ENCODE measurements at regions not wholly inside any gene's neighbourhood (a gene's known extent, or its start where the extent isn't known, plus 50 kb on each side); places are given as distances from the start of the nearest gene placed in this dataset.

DNA sequence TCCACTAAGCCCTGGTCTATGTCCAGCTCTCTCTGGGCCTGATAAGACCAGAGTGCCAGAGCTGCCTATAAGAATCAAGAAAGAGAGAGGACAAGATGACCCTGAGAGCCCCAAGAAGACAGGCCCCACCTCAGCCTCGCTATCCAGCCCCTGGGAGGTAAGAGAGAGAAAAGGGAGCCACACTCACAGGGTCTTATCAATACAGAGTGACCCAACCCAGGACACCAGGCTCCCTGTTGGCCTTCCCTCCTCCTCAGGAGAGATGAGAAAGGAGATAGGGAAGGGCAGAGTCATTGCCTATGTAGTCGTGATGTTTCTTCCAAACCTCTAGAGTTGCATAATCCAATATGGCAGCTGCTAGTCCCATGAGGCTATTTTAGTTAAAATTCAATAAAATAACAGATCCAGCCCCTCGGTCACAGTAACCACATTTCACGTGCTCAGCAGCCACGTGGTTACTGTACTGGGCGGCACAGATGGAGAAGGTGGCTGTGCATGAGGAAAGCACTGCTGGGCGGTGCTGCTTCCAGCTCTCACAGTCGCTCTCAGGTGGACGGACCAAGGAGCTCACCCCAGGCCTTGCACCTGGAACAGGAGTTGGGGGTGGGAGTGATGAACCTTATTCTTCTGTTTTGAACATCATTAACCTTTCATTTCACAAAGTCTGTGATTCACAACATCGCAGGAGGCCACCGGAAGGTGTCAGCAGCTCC, 525.8 kb downstream of the SHQ1 start:
- Histone ChIP-seq H3K9me3 (ENCODE audit: low read length) (no peaks in the 10 kb centered on the region), H3K4me1 (ENCODE audit: insufficient read depth, low read length) (no peaks in the 10 kb centered on the region), H3K36me3 (ENCODE audit: insufficient read depth, low read length) (no peaks in the 10 kb centered on the region), H2AFZ (ENCODE audit: low read depth, low read length) (no peak overlapping the region), H3K4me3 (ENCODE audit: low read length) (no peak overlapping the region), H3K27me3 (ENCODE audit: insufficient read depth, low read length) (peaks cover 3% of the 10 kb centered on the region)

DNA sequence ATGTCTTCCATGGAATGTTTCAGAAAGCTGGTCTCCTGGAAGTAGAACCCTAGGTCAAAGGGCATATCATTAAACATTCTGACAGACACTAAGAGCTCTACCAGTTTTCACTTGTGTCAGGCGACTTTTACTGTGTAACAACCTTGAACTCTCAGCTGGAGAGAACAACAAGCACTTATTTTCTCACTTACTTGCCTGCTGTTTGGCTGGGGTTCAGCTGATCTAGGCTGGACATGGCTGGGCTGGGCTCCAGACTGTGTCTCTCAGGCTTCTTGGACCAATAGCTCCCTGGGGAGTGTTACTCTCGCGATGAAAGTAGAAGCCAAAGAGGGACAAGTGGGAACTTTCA, 527.3 kb downstream of the SHQ1 start:
- no peak overlapping the region for H2AFZ ChIP-seq (ENCODE audit: low read depth, low read length)
- no peaks in the 10 kb centered on the region for H3K4me1 ChIP-seq (ENCODE audit: insufficient read depth, low read length)
- no peaks in the 10 kb centered on the region for H3K9me3 ChIP-seq (ENCODE audit: low read length)
- H3K27me3 ChIP-seq (ENCODE audit: insufficient read depth, low read length), result peaks cover 10% of the 10 kb centered on the region
- no peaks in the 10 kb centered on the region for H3K36me3 ChIP-seq (ENCODE audit: insufficient read depth, low read length)
- H3K4me3 ChIP-seq (ENCODE audit: low read length), result no peak overlapping the region

- no peak overlapping the region for H3K4me3 ChIP-seq (ENCODE audit: low read length)
- H3K36me3 ChIP-seq (ENCODE audit: insufficient read depth, low read length), result no peaks in the 10 kb centered on the region
- no peak overlapping the region for H2AFZ ChIP-seq (ENCODE audit: low read depth, low read length)
- no peaks in the 10 kb centered on the region for H3K9me3 ChIP-seq (ENCODE audit: low read length)
- no peaks in the 10 kb centered on the region for H3K4me1 ChIP-seq (ENCODE audit: insufficient read depth, low read length)
- peaks cover 7% of the 10 kb centered on the region for H3K27me3 ChIP-seq (ENCODE audit: insufficient read depth, low read length)
Measured at GRCh38 chr3:72320095-72320954, 527.9 kb downstream of the SHQ1 start.

DNA sequence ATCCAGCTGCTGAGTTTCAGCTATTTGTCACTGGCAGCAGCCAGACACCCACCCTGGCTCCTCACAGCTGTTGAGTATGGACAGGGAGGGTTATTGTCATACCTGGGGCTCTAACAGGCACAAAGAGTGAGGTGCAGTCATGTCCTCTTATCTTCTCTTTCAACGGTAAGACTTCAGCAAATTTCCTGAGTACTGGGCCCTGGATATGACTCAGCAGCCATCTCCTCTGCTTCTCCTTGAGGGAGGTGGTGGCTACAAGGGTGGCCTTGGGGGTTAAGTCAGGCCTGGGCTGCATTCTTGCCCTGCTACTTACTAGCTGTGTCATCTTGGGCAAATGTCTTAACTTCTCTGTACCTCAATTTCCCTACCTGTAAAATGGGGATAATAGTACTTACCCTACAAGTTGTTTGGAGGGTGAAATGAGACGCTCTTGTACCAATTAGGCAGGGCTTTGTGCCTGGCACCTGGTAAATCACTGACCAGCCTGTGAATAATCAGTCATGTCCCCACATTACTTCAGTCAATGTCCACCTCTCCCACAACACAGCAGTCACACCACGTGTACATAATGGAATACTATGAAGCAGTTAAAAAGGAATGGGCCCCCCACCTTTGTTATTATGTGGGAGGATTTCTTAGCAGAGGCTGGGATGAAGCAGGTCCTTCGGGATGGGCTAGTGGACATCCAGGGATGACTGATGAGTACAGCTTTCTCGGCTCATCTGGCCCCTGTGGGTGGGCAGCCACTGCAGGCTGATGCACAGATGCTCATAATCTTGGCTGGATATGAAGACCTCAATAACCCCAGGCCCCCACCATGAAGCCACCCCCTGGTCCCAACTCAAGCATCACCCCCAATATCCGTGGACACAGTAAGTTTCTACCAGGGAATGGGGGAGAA, 528.8 kb downstream of the SHQ1 start:
- no peak overlapping the region for H3K4me3 ChIP-seq (ENCODE audit: low read length)
- H3K4me1 ChIP-seq (ENCODE audit: insufficient read depth, low read length), result no peaks in the 10 kb centered on the region
- H3K9me3 ChIP-seq (ENCODE audit: low read length), result no peaks in the 10 kb centered on the region
- H3K27me3 ChIP-seq (ENCODE audit: insufficient read depth, low read length), result peaks cover 7% of the 10 kb centered on the region
- H3K36me3 ChIP-seq (ENCODE audit: insufficient read depth, low read length), result no peaks in the 10 kb centered on the region
- H2AFZ ChIP-seq (ENCODE audit: low read depth, low read length), result no peak overlapping the region

DNA sequence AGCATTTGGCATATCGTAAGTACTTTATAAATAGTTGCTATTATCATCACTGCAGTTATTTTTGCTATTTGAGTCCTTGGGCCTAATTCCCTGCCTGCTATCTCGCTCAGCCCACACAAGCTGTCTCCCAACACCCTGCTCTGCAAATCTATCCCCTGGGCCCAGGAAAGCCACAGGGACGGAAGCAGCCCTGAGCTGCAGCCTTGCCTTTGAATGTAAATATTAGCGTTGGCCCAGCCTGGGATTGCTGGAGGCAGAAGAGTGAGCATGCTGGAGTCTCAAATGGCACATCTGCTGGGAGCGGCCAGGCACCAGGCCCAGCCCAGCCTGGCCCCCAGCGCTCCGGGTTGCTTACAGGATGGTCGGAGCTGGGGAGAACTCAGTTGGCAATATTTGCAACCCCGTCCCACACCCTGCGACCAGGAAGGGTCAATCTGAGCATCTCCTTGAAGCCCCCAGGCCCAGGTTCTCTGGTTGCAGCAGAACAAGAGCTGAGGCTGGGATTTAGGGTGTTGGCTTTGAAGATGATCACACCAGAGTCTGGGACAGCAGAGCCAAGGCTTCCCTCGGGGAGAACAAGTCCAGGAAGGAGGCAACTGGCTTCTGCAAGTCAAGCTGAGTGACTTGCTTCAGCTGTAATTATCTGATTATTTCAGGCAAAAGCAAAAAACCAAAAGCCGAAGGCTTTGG, 529.6 kb downstream of the SHQ1 start:
- no peaks in the 10 kb centered on the region for H3K36me3 ChIP-seq (ENCODE audit: insufficient read depth, low read length)
- peaks cover 7% of the 10 kb centered on the region for H3K27me3 ChIP-seq (ENCODE audit: insufficient read depth, low read length)
- no peak overlapping the region for H3K4me3 ChIP-seq (ENCODE audit: low read length)
- no peak overlapping the region for H2AFZ ChIP-seq (ENCODE audit: low read depth, low read length)
- H3K4me1 ChIP-seq (ENCODE audit: insufficient read depth, low read length), result no peaks in the 10 kb centered on the region
- no peaks in the 10 kb centered on the region for H3K9me3 ChIP-seq (ENCODE audit: low read length)

DNA sequence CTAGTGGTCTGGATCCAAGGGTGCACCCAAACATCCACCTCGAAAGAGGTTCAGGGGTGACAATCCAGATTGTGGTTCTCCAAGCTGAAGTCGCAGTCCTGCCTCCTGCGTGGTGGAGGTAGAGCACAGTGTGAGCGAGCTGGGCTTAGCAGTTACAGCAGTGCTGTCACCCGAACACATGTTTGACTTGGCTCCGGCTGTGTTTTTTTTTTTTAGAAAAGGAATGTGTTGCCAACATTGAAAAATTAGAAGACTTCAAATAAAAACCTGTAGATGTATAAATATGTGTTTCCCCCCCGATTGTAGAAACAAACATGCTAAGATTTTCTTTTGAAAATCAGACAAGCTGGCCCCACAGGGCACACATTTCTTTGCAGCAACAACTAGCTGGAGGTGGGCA, 530.8 kb downstream of the SHQ1 start:
- no peaks in the 10 kb centered on the region for H3K9me3 ChIP-seq (ENCODE audit: low read length)
- H3K4me1 ChIP-seq (ENCODE audit: insufficient read depth, low read length), result no peaks in the 10 kb centered on the region
- H2AFZ ChIP-seq (ENCODE audit: low read depth, low read length), result no peak overlapping the region
- peaks cover 7% of the 10 kb centered on the region for H3K27me3 ChIP-seq (ENCODE audit: insufficient read depth, low read length)
- no peak overlapping the region for H3K4me3 ChIP-seq (ENCODE audit: low read length)
- H3K36me3 ChIP-seq (ENCODE audit: insufficient read depth, low read length), result no peaks in the 10 kb centered on the region

GRCh38 chr3:72316501-72317279, 531.6 kb downstream of the SHQ1 start:
- H3K4me1 ChIP-seq (ENCODE audit: insufficient read depth, low read length), result no peaks in the 10 kb centered on the region
- no peaks in the 10 kb centered on the region for H3K36me3 ChIP-seq (ENCODE audit: insufficient read depth, low read length)
- no peak overlapping the region for H2AFZ ChIP-seq (ENCODE audit: low read depth, low read length)
- H3K4me3 ChIP-seq (ENCODE audit: low read length), result no peak overlapping the region
- peaks cover 7% of the 10 kb centered on the region for H3K27me3 ChIP-seq (ENCODE audit: insufficient read depth, low read length)
- no peaks in the 10 kb centered on the region for H3K9me3 ChIP-seq (ENCODE audit: low read length)

DNA sequence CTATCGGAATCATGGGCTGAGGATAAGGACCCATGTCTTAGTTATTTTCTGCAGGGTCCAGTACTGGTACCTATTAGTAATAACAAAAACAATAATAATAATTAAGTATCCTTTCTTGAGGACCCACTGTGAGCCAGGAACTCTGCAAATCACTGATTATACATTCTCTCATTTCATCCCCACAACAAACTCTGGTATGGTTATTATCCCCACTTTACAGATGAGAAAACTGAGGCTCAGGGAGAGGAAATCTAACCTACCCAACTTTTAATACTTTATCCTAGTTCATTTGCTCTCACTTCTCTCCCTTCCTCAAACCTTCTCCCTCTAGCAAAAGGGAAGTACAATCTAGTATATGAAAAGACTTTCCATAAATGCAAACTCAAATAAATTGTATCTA, 528.4 kb upstream of the PROK2 start:
- Histone ChIP-seq H3K27me3 (ENCODE audit: insufficient read depth, low read length) (peaks cover 7% of the 10 kb centered on the region), H3K9me3 (ENCODE audit: low read length) (no peaks in the 10 kb centered on the region), H3K4me3 (ENCODE audit: low read length) (no peak overlapping the region), H3K4me1 (ENCODE audit: insufficient read depth, low read length) (no peaks in the 10 kb centered on the region), H2AFZ (ENCODE audit: low read depth, low read length) (no peak overlapping the region), H3K36me3 (ENCODE audit: insufficient read depth, low read length) (no peaks in the 10 kb centered on the region)

- H3K4me1 ChIP-seq (ENCODE audit: insufficient read depth, low read length), result no peaks in the 10 kb centered on the region
- H3K36me3 ChIP-seq (ENCODE audit: insufficient read depth, low read length), result no peaks in the 10 kb centered on the region
- no peak overlapping the region for H2AFZ ChIP-seq (ENCODE audit: low read depth, low read length)
- no peaks in the 10 kb centered on the region for H3K9me3 ChIP-seq (ENCODE audit: low read length)
- peaks cover 6% of the 10 kb centered on the region for H3K27me3 ChIP-seq (ENCODE audit: insufficient read depth, low read length)
- no peak overlapping the region for H3K4me3 ChIP-seq (ENCODE audit: low read length)
Measured at GRCh38 chr3:72312339-72312738, 527.4 kb upstream of the PROK2 start.

- Histone ChIP-seq H3K36me3 (ENCODE audit: insufficient read depth, low read length) (no peaks in the 10 kb centered on the region), H3K27me3 (ENCODE audit: insufficient read depth, low read length) (no peaks in the 10 kb centered on the region), H3K9me3 (ENCODE audit: low read length) (no peaks in the 10 kb centered on the region), H3K4me3 (ENCODE audit: low read length) (no peak overlapping the region), H2AFZ (ENCODE audit: low read depth, low read length) (no peak overlapping the region), H3K4me1 (ENCODE audit: insufficient read depth, low read length) (no peaks in the 10 kb centered on the region)
Measured at GRCh38 chr3:72311425-72311824, 526.5 kb upstream of the PROK2 start.

DNA sequence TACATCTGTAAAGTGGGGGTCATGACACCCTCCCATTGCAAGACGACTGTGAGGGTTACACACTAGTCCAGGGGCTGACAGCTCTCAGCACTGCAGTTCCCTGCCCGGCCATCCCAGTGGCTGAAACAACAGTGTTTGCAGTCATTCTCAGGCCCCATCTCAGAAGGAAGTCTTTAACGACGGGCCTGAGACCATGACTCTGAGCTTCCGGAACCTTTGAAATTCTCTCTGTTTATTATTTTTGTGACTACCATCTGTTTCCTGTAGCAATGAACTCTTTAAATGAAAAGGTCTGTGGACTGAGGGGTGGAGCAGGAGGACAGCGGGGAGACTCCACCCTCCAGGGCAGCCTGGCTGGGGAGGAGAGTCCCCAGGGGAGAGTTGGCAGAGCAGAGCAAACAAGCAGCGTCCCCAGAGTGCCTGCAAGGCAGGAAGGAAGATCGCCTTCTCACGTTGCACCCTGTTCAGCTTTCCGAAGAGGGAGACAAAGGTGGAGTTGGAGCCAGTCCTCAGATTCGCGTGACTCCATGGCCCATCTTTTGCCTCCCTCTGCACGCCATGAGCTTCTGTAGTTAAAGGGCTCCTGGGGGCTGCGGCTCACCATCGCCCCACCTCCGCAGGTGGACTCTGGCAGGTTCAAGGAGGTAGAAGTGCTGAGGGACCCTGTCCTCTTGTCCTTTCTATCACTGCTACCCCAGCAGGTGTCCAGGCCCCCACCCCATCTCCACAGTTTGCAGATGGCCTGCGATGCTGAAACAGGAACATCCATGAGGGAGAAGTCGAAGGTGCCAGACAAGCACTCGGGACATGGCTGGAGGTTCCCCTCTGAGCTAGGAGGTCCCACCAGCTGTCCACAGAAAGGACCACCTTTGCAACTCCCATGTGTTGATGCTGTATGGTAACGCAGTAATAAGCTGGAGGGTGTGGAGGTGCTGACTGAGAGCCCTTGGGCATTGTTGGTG, 525.8 kb upstream of the PROK2 start:
- Histone ChIP-seq H3K9me3 (ENCODE audit: low read length) (no peaks in the 10 kb centered on the region), H3K27me3 (ENCODE audit: insufficient read depth, low read length) (no peaks in the 10 kb centered on the region), H3K4me1 (ENCODE audit: insufficient read depth, low read length) (no peaks in the 10 kb centered on the region), H3K36me3 (ENCODE audit: insufficient read depth, low read length) (no peaks in the 10 kb centered on the region), H3K4me3 (ENCODE audit: low read length) (no peak overlapping the region), H2AFZ (ENCODE audit: low read depth, low read length) (no peak overlapping the region)

All from neuron (in vitro differentiated cells).